ENCODE measurements at regions not wholly inside any gene's neighbourhood (a gene's known extent, or its start where the extent isn't known, plus 50 kb on each side); places are given as distances from the start of the nearest gene placed in this dataset.

DNA sequence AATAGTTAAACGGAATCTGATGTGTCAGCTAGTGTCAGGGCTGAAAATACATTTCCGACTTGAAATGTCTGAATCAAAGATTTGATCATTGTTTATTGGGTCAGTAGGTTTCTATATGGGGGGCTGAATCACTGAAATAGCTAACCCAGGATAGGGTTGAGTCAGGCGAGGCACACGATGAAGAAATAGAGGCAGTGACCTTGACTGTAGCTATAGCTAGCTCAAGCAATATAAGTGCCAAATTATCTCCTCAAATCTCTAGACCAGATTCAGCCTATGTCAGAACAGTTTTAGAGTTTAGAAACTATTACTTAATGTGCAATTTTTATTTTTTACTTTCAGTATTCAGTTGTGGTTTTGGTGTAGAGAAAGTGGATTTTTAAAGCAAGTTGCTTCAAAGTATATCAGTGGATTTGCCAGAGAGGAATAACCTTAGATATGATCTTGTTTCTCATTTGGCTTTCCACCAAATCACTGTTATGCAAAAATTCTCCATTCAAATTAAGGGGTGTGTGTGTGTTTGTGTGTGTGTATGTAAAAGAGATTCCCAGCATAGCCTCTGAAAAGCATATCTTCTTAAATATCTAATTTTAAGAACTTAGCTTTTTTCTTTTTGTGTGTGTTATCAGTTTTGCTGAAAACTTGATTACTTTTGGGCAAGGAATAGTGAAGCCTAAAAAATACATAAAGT lies 100.3 kb upstream of the RPL34 start:
- Histone ChIP-seq H3K27ac (ENCODE audit: low read length, poor library complexity, severe bottlenecking) (no peak overlapping the region), H2BK120ac (ENCODE audit: low read depth, low read length) (no peak overlapping the region), H3K14ac (ENCODE audit: low read length in 2 of 2) (no peak overlapping the region), H3K4me3 (ENCODE audit: insufficient read depth in 1 of 2, low read depth in 1 of 2, low read length in 2 of 2) (no peak overlapping the region), H2BK12ac (ENCODE audit: low read length in 2 of 2) (no peak overlapping the region), H2BK15ac (ENCODE audit: low read depth, poor library complexity, severe bottlenecking) (no peak overlapping the region), H2AFZ (ENCODE audit: low read depth, low read length) (no peak overlapping the region), H4K91ac (ENCODE audit: low read length) (no peak overlapping the region), H2AK5ac (ENCODE audit: low read length, severe bottlenecking) (no peak overlapping the region), H3K18ac (ENCODE audit: low read depth in 1 of 2, low read length in 2 of 2) (no peak overlapping the region), H4K8ac (ENCODE audit: low read length) (no peak overlapping the region), H3K4me1 (ENCODE audit: control insufficient read depth, insufficient read depth, low read depth, low read length) (no peaks in the 10 kb centered on the region), H3K36me3 (ENCODE audit: control insufficient read depth in 1 of 2, insufficient read depth in 2 of 2, low read depth in 1 of 2, low read length in 2 of 2) (no peaks in the 10 kb centered on the region), H3K27me3 (ENCODE audit: control insufficient read depth in 1 of 2, insufficient read depth in 1 of 2, low read length in 2 of 2) (peaks cover 0 to 12% of the 10 kb centered on the region in 2 experiments), H2BK5ac (ENCODE audit: low read depth, low read length, poor library complexity, severe bottlenecking) (no peak overlapping the region), H3K79me1 (replicated peaks; ENCODE audit: low read length, poor library complexity, severe bottlenecking) (no peaks in the 10 kb centered on the region), H3K4ac (ENCODE audit: low read depth in 1 of 2, low read length in 2 of 2) (no peak overlapping the region), H3K4me2 (ENCODE audit: low read length, poor library complexity, severe bottlenecking) (no peak overlapping the region), H3K23ac (ENCODE audit: low read length in 2 of 2) (no peak overlapping the region), H3K9ac (ENCODE audit: low read length) (no peak overlapping the region), H3K9me3 (ENCODE audit: control insufficient read depth, low read length) (peaks cover under 1% of the 10 kb centered on the region)
- DNase-seq, result no peak
- 85% methylated on average over 4 of the region's 4 CpGs for WGBS

DNA sequence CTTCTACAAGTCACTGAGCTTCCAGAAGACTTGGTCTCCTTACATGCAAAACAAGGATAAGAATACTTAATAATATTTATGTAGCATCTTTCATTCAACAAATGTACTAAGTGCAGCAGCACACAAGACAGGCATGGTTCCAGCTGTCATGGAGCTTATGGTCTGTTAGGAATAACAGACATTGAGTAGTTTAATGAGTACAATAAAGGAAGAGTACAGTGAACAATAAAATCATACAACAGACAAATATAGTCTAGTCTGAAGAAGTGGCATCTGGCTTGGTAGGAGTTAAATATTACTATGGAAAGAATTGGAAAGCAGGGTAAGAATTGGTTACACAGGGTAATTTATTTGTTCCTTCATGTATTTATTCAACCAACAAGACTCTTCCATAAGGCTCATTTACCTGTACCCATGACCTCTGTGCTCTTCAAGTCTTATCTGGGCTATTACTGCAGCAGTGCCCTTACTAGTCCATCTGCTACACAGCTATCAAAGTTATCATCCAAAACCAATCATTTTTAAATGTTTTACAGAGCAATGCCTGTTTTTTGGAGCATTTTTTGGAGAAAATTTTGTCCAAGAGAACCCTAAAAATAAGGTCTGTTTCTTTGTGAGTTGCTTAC lies 101.1 kb upstream of the RPL34 start:
- H3K4me1 ChIP-seq (ENCODE audit: control insufficient read depth, insufficient read depth, low read depth, low read length), result no peaks in the 10 kb centered on the region
- H2BK15ac ChIP-seq (ENCODE audit: low read depth, poor library complexity, severe bottlenecking), result no peak overlapping the region
- no peak overlapping the region for H3K4me2 ChIP-seq (ENCODE audit: low read length, poor library complexity, severe bottlenecking)
- peaks cover 0 to 18% of the 10 kb centered on the region in 2 experiments for H3K27me3 ChIP-seq (ENCODE audit: control insufficient read depth in 1 of 2, insufficient read depth in 1 of 2, low read length in 2 of 2)
- DNase-seq, result no peak
- no peak overlapping the region for H3K27ac ChIP-seq (ENCODE audit: low read length, poor library complexity, severe bottlenecking)
- no peak overlapping the region for H3K9ac ChIP-seq (ENCODE audit: low read length)
- no peaks in the 10 kb centered on the region for H3K9me3 ChIP-seq (ENCODE audit: control insufficient read depth, low read length)
- H3K36me3 ChIP-seq (ENCODE audit: control insufficient read depth in 1 of 2, insufficient read depth in 2 of 2, low read depth in 1 of 2, low read length in 2 of 2), result no peaks in the 10 kb centered on the region
- no peak overlapping the region for H2AFZ ChIP-seq (ENCODE audit: low read depth, low read length)
- H3K4ac ChIP-seq (ENCODE audit: low read depth in 1 of 2, low read length in 2 of 2), result no peak overlapping the region
- H4K8ac ChIP-seq (ENCODE audit: low read length), result no peak overlapping the region
- H3K14ac ChIP-seq (ENCODE audit: low read length in 2 of 2), result no peak overlapping the region
- no peak overlapping the region for H3K18ac ChIP-seq (ENCODE audit: low read depth in 1 of 2, low read length in 2 of 2)
- H2BK12ac ChIP-seq (ENCODE audit: low read length in 2 of 2), result no peak overlapping the region
- no peak overlapping the region for H3K23ac ChIP-seq (ENCODE audit: low read length in 2 of 2)
- no peak overlapping the region for H2BK5ac ChIP-seq (ENCODE audit: low read depth, low read length, poor library complexity, severe bottlenecking)
- H2BK120ac ChIP-seq (ENCODE audit: low read depth, low read length), result no peak overlapping the region
- no peak overlapping the region for H2AK5ac ChIP-seq (ENCODE audit: low read length, severe bottlenecking)
- H3K4me3 ChIP-seq (ENCODE audit: insufficient read depth in 1 of 2, low read depth in 1 of 2, low read length in 2 of 2), result no peak overlapping the region
- H4K91ac ChIP-seq (ENCODE audit: low read length), result no peak overlapping the region
- H3K79me1 ChIP-seq (replicated peaks; ENCODE audit: low read length, poor library complexity, severe bottlenecking), result no peaks in the 10 kb centered on the region

DNA sequence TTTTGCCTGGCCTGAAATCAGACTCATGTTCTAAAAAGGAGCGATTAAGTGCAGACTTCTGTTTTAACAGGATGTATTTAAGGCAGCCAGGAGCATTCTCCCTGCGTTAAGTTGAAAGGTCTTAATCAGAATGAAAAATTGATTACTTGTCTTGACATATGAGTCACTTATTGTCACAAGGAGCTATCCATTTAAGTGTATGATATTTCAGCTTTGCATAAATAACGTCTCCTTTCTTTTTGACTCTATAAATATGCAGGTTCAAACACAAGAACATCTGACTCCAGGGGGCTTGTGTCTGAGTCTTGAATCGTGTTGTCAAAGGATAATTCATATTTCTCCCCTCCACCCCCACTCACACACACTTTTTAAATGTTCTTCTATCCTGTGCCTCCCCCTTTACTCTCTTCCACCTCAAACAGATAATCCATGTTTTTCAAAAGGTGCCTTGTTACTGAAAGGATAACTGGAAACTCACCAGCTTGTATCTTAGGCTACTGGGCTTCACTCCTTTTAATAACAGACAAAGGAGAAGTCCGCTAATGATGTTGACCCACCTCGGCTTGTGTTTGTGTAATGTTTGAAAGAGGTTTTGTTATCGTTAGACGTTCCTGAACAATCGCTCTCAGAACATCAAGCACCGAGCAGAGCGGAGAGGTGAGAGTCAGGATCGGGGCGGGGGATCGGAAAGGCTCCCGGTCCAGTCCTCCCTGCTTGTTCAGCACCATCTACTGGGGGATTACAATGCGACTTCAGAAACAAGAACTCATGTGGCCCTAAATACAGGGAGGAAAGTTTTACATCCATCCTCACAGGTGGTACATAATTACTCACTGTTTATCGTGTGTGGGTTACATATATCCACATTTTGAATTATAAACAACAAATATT lies 107.5 kb upstream of the RPL34 start:
- WGBS, result 24% methylated on average over 14 of the region's 17 CpGs
- no peak overlapping the region for H2AK5ac ChIP-seq (ENCODE audit: low read length, severe bottlenecking)

DNA sequence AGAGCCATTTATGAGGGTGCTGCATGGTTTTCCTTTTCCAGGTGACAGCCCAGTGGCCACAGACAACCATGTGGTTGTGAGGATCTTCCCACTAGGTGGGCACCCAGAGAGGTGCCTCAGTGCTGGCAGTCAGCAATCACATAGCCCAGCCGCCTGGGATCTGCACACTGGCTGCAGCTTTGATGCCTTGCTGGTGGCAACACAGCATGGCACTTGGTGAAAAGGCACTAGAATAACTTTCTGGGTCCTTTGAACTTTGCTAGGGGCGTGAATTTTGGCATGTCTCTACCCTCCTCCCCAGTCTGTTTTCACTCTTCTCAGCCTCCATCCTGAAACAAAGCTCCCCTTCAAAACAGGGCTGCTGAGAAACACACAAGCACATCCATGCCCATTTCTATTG lies 108.8 kb upstream of the RPL34 start:
- H2AFZ ChIP-seq (ENCODE audit: low read depth, low read length), result no peak overlapping the region
- WGBS, result 77% methylated on average over 2 of the region's 2 CpGs
- H3K4me3 ChIP-seq (ENCODE audit: insufficient read depth in 1 of 2, low read depth in 1 of 2, low read length in 2 of 2), result no peak overlapping the region
- no peak overlapping the region for H2BK15ac ChIP-seq (ENCODE audit: low read depth, poor library complexity, severe bottlenecking)
- no peak overlapping the region for H2BK5ac ChIP-seq (ENCODE audit: low read depth, low read length, poor library complexity, severe bottlenecking)
- no peak overlapping the region for H2BK120ac ChIP-seq (ENCODE audit: low read depth, low read length)
- H2AK5ac ChIP-seq (ENCODE audit: low read length, severe bottlenecking), result no peak overlapping the region
- no peak overlapping the region for H3K4ac ChIP-seq (ENCODE audit: low read depth in 1 of 2, low read length in 2 of 2)
- no peaks in the 10 kb centered on the region for H3K4me1 ChIP-seq (ENCODE audit: control insufficient read depth, insufficient read depth, low read depth, low read length)
- peaks cover 8 to 53% of the 10 kb centered on the region in 2 experiments for H3K27me3 ChIP-seq (ENCODE audit: control insufficient read depth in 1 of 2, insufficient read depth in 1 of 2, low read length in 2 of 2)
- no peak overlapping the region for H4K8ac ChIP-seq (ENCODE audit: low read length)
- no peak overlapping the region for H3K9ac ChIP-seq (ENCODE audit: low read length)
- no peak overlapping the region for H3K23ac ChIP-seq (ENCODE audit: low read length in 2 of 2)
- H3K4me2 ChIP-seq (ENCODE audit: low read length, poor library complexity, severe bottlenecking), result no peak overlapping the region
- H3K9me3 ChIP-seq (ENCODE audit: control insufficient read depth, low read length), result no peaks in the 10 kb centered on the region
- H3K79me1 ChIP-seq (replicated peaks; ENCODE audit: low read length, poor library complexity, severe bottlenecking), result no peaks in the 10 kb centered on the region
- no peaks in the 10 kb centered on the region for H3K36me3 ChIP-seq (ENCODE audit: control insufficient read depth in 1 of 2, insufficient read depth in 2 of 2, low read depth in 1 of 2, low read length in 2 of 2)
- DNase-seq, result no peak
- H3K14ac ChIP-seq (ENCODE audit: low read length in 2 of 2), result no peak overlapping the region
- H3K18ac ChIP-seq (ENCODE audit: low read depth in 1 of 2, low read length in 2 of 2), result no peak overlapping the region
- no peak overlapping the region for H4K91ac ChIP-seq (ENCODE audit: low read length)
- no peak overlapping the region for H2BK12ac ChIP-seq (ENCODE audit: low read length in 2 of 2)
- H3K27ac ChIP-seq (ENCODE audit: low read length, poor library complexity, severe bottlenecking), result no peak overlapping the region

More for the DNA sequence above, 107.5 kb upstream of the RPL34 start:
- Histone ChIP-seq H3K9ac (ENCODE audit: low read length) (peak overlapping the region; percentile 47), H3K4ac (ENCODE audit: low read depth in 1 of 2, low read length in 2 of 2) (no peak overlapping the region), H3K18ac (ENCODE audit: low read depth in 1 of 2, low read length in 2 of 2) (no peak overlapping the region), H4K8ac (ENCODE audit: low read length) (no peak overlapping the region), H2BK120ac (ENCODE audit: low read depth, low read length) (no peak overlapping the region), H3K9me3 (ENCODE audit: control insufficient read depth, low read length) (no peaks in the 10 kb centered on the region), H3K27me3 (ENCODE audit: control insufficient read depth in 1 of 2, insufficient read depth in 1 of 2, low read length in 2 of 2) (peaks cover 8 to 53% of the 10 kb centered on the region in 2 experiments), H2BK12ac (ENCODE audit: low read length in 2 of 2) (no peak overlapping the region), H3K4me2 (ENCODE audit: low read length, poor library complexity, severe bottlenecking) (peak overlapping the region; percentile 57), H3K4me1 (ENCODE audit: control insufficient read depth, insufficient read depth, low read depth, low read length) (no peaks in the 10 kb centered on the region), H3K27ac (ENCODE audit: low read length, poor library complexity, severe bottlenecking) (no peak overlapping the region), H3K14ac (ENCODE audit: low read length in 2 of 2) (no peak overlapping the region), H2BK15ac (ENCODE audit: low read depth, poor library complexity, severe bottlenecking) (no peak overlapping the region), H3K79me1 (replicated peaks; ENCODE audit: low read length, poor library complexity, severe bottlenecking) (no peaks in the 10 kb centered on the region), H2AFZ (ENCODE audit: low read depth, low read length) (no peak overlapping the region), H4K91ac (ENCODE audit: low read length) (no peak overlapping the region), H2BK5ac (ENCODE audit: low read depth, low read length, poor library complexity, severe bottlenecking) (no peak overlapping the region), H3K23ac (ENCODE audit: low read length in 2 of 2) (no peak overlapping the region), H3K4me3 (ENCODE audit: insufficient read depth in 1 of 2, low read depth in 1 of 2, low read length in 2 of 2) (peak overlapping the region in 1 of 2 experiments; percentile 63), H3K36me3 (ENCODE audit: control insufficient read depth in 1 of 2, insufficient read depth in 2 of 2, low read depth in 1 of 2, low read length in 2 of 2) (no peaks in the 10 kb centered on the region)
- DNase-seq, result peak; percentile 66
